Upper lobe of left lung (tissue), 6 donors: ENCODE measurements at regions not wholly inside any gene's neighbourhood (a gene's known extent, or its start where the extent isn't known, plus 50 kb on each side); places are given as distances from the start of the nearest gene placed in this dataset.

Experiments
- ATAC-seq, 2 donors: fragments of 200-7000 bp; cut with Tn5 transposase; one replicate each; pipeline ENCODE4 v1.9.1; 2022; ENCODE audit warnings: mild to moderate bottlenecking in 2 of 2, moderate library complexity in 2 of 2; ENCODE audit not compliant: low FRiP score in 2 of 2
- DNase-seq, 2 donors: peaks; one replicate each; pipeline ENCODE4 v3.0.0-alpha.2; 2019 to 2020
- H3K27ac ChIP-seq, 4 donors: fragments of 200-600 bp; sonication (generic); one replicate each; pipeline ENCODE4 v1.5.1; 2016 to 2019
- H3K27me3 ChIP-seq, 4 donors: fragments of 200-600 bp; sonication (generic); one replicate each; pipeline ENCODE4 v1.5.1; 2017 to 2019
- H3K36me3 ChIP-seq, 4 donors: fragments of 200-600 bp; sonication (generic); one replicate each; pipeline ENCODE4 v1.5.1; 2016 to 2019
- H3K4me1 ChIP-seq, 4 donors: fragments of 200-600 bp; sonication (generic); one replicate each; pipeline ENCODE4 v1.5.1; 2018 to 2019
- H3K4me3 ChIP-seq, 4 donors: fragments of 200-600 bp; sonication (generic); one replicate each; pipeline ENCODE4 v1.5.1; 2017 to 2019; ENCODE audit warnings: mild to moderate bottlenecking in 2 of 4, moderate library complexity in 1 of 4
- H3K9me3 ChIP-seq, 4 donors: fragments of 200-600 bp; sonication (generic); one replicate each; pipeline ENCODE4 v1.5.1; 2018 to 2019
- CTCF ChIP-seq, 6 experiments: fragments of 450-650 bp in 4 of 6; fragments of 200-600 bp in 2 of 6; sonication (generic) in 2 of 6; IDR thresholded peaks; one replicate each; pipeline ENCODE4 v1.5.1; 2016 to 2019; ENCODE audit warnings: antibody characterized with exemption in 6 of 6
- EP300 ChIP-seq, 4 donors: sonication (generic); formaldehyde crosslinking; IDR thresholded peaks; one replicate each; pipeline ENCODE4 v1.5.1; 2017; ENCODE audit warnings: antibody characterized with exemption in 4 of 4, control low read depth in 2 of 4
- POLR2A ChIP-seq, 4 donors: fragments of 450-650 bp; IDR thresholded peaks; one replicate each; pipeline ENCODE4 v1.5.1; 2016 to 2017; ENCODE audit warnings: antibody characterized with exemption in 4 of 4, mild to moderate bottlenecking in 2 of 4
- POLR2AphosphoS5 ChIP-seq, 2 donors: sonication (generic); formaldehyde crosslinking; IDR thresholded peaks; one replicate each; pipeline ENCODE4 v1.5.1; 2017; ENCODE audit warnings: antibody characterized with exemption in 2 of 2
- WGBS, 2 donors: methylation state at CpG; one replicate each; pipeline ENCODE4 v1.1.5; 2017 to 2018; 5-methylcytosine and 5-hydroxymethylcytosine counted together
- donor health status: DM: no; HTN: no; CAD: no; lungs with moderate emphysema.
- donor health status: DM: no; HTN: yes; CAD: no; lungs with severe emphysema.

DNA sequence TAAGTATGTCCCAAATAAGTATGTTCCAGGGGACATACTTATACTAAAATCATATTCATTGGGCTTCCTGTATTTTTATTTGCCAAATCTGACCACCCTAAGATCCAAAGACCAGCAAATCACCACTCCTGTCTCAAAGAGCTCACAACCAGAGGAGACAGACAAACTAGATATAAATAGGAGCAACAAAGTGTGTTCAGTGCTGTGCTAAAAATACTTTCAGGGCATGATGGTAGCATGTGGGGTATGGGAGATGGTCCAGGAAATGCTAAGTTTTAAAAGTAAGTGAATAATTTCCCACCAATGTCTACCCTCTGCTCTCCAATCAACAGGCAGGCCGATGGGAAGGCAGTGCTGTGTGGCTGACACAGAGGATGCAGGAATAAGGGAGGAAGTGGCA lies 87.1 kb downstream of the C1QL2 start:
- 55 to 64% methylated on average over 1 of the region's 1 CpG for WGBS, 2 donors
- no peaks in the 10 kb centered on the region for H3K9me3 ChIP-seq
- TF ChIP-seq EP300 (IDR thresholded peaks at IDR 0.05) (no peak), POLR2A (IDR thresholded peaks at IDR 0.05) (no peak), POLR2AphosphoS5 (IDR thresholded peaks at IDR 0.05) (no peak), CTCF (IDR thresholded peaks at IDR 0.05) (no peak)
- H3K27ac ChIP-seq, result no peak overlapping the region
- no peaks in the 10 kb centered on the region for H3K36me3 ChIP-seq
- no peak for ATAC-seq
- no peak overlapping the region for H3K4me3 ChIP-seq
- DNase-seq, result no peak
- no peaks in the 10 kb centered on the region for H3K4me1 ChIP-seq
- no peaks in the 10 kb centered on the region for H3K27me3 ChIP-seq

DNA sequence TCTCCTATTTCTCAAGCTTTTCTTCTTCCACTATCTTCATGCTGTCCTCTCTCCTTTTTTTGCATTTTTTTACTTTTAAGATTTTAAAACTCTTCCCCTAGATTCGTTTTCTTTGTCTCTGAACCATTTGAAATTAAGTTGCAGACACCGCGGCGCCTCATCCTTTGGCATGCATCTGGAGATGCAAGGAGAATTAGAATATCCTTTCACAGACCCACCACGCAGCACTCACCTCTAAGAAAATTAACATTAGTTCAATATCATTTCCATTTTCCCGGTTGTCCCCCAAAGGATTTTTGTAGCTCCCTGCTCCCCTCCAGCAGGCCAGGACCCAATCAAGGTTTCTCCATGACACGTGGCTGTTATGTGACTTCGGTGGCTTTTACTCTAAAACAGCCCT lies 88.8 kb downstream of the C1QL2 start:
- no peaks in the 10 kb centered on the region for H3K4me1 ChIP-seq
- no peaks in the 10 kb centered on the region for H3K36me3 ChIP-seq
- H3K4me3 ChIP-seq, result no peak overlapping the region
- H3K27me3 ChIP-seq, result no peaks in the 10 kb centered on the region
- no peak for TF ChIP-seq POLR2A (IDR thresholded peaks at IDR 0.05)
- no peak for TF ChIP-seq EP300 (IDR thresholded peaks at IDR 0.05)
- no peak for TF ChIP-seq POLR2AphosphoS5 (IDR thresholded peaks at IDR 0.05)
- no peak for TF ChIP-seq CTCF (IDR thresholded peaks at IDR 0.05)
- DNase-seq, result no peak
- no peak overlapping the region for H3K27ac ChIP-seq
- no peak for ATAC-seq
- H3K9me3 ChIP-seq, result no peaks in the 10 kb centered on the region
- WGBS, 2 donors, result 64 to 69% methylated on average over 8 of the region's 8 CpGs

DNA sequence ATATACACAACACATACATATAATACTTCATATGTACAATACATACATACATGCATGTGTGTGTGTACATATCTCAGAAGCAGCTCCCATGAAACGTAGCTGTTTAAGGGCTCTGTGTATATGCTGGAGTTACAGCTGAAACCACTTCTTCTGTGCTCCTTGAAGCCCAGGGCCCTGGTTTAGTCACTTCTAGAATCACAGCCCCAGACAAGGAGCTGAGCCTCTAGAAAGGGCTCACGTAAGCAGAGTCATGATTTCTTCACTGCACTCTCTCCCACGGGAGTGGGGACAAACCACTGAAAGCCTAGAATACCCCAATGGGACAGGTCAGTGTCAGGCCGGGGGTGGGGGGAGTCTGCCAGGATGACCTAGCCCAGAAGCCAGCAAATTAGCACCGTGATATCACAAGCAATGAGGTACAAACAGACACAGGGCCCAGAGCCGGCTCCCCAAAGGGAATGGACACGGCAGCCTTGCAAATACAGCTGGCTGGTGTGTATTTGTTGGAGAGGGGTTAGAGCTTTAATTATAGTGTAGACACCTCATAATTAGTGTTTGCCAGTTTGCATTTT lies 90.3 kb downstream of the C1QL2 start:
- H3K9me3 ChIP-seq, result peaks cover 0 to 5% (median 0%) of the 10 kb centered on the region in 4 donors
- no peaks in the 10 kb centered on the region for H3K27me3 ChIP-seq
- 70 to 77% methylated on average over 7 of the region's 7 CpGs for WGBS, 2 donors
- TF ChIP-seq POLR2A (IDR thresholded peaks at IDR 0.05), result no peak
- no peak for TF ChIP-seq CTCF (IDR thresholded peaks at IDR 0.05)
- TF ChIP-seq EP300 (IDR thresholded peaks at IDR 0.05), result no peak
- no peak for TF ChIP-seq POLR2AphosphoS5 (IDR thresholded peaks at IDR 0.05)
- H3K36me3 ChIP-seq, result no peaks in the 10 kb centered on the region
- H3K4me1 ChIP-seq, result peaks cover 0 to 2% (median 0%) of the 10 kb centered on the region in 4 donors
- H3K4me3 ChIP-seq, result no peak overlapping the region
- H3K27ac ChIP-seq, result no peak overlapping the region
- DNase-seq (no peak), ATAC-seq (no peak)

DNA sequence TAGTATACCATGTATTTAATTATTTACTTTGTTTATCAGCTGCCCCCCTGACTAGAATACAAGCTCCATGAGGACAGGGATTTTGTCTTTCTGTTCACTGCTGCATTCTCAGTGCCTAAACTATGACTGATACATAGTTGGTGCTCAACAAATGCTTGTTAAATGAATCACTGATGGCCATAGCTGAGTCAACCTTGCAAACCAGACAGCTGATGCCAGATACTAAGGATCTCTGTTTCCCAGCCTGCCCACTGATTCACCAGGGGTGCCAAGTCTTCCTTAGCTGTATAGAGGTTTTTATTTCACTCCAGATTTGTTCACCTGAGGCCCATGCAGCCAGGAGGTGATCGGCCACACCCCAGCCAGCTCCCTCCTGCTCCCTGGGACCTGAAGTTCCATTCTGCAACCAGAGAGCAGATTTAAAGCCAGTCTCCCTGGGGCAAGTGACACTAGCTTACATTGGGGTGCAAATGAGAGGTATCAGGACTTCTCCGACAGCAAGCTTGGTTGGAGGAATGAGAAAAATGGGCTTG lies 92.2 kb downstream of the C1QL2 start:
- 85% methylated on average over 2 of the region's 2 CpGs for WGBS, 2 donors
- H3K27me3 ChIP-seq, result no peaks in the 10 kb centered on the region
- no peak for TF ChIP-seq POLR2AphosphoS5 (IDR thresholded peaks at IDR 0.05)
- no peak for TF ChIP-seq POLR2A (IDR thresholded peaks at IDR 0.05)
- TF ChIP-seq CTCF (IDR thresholded peaks at IDR 0.05), result no peak
- no peak for TF ChIP-seq EP300 (IDR thresholded peaks at IDR 0.05)
- H3K4me1 ChIP-seq, result peaks cover 0 to 4% (median 0%) of the 10 kb centered on the region in 4 donors
- H3K4me3 ChIP-seq, result no peak overlapping the region
- no peak overlapping the region for H3K27ac ChIP-seq
- ATAC-seq (no peak), DNase-seq (no peak)
- H3K36me3 ChIP-seq, result no peaks in the 10 kb centered on the region
- peaks cover 0 to 5% (median 0%) of the 10 kb centered on the region in 4 donors for H3K9me3 ChIP-seq

DNA sequence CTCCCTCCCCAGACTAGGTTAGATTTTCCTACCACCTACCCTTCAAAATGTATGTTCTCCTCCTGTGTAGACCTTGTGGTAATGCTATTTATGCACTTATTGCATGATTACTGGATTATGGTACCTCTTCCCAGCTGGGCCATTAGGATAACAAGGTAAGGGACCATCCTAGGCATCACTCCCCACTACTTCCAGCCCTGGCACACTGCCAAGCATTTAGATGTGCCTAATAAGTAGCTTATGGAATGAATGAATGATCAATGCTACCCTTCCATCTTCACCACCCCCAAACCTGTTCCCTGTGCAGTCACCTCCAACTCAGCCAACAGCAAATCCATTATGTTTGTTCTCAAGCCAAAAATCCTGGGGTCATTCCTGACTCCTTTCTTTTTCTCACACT lies 93.4 kb downstream of the C1QL2 start:
- no peak for TF ChIP-seq CTCF (IDR thresholded peaks at IDR 0.05)
- no peak for TF ChIP-seq POLR2A (IDR thresholded peaks at IDR 0.05)
- no peak overlapping the region for H3K27ac ChIP-seq
- peaks cover 0 to 5% (median 0%) of the 10 kb centered on the region in 4 donors for H3K9me3 ChIP-seq
- no peaks in the 10 kb centered on the region for H3K27me3 ChIP-seq
- ATAC-seq (no peak), DNase-seq (no peak)
- H3K4me1 ChIP-seq, result peaks cover 0 to 4% (median 0%) of the 10 kb centered on the region in 4 donors
- H3K36me3 ChIP-seq, result no peaks in the 10 kb centered on the region
- no peak overlapping the region for H3K4me3 ChIP-seq
